ENCODE measurements at regions not wholly inside any gene's neighbourhood (a gene's known extent, or its start where the extent isn't known, plus 50 kb on each side); places are given as distances from the start of the nearest gene placed in this dataset.

DNA sequence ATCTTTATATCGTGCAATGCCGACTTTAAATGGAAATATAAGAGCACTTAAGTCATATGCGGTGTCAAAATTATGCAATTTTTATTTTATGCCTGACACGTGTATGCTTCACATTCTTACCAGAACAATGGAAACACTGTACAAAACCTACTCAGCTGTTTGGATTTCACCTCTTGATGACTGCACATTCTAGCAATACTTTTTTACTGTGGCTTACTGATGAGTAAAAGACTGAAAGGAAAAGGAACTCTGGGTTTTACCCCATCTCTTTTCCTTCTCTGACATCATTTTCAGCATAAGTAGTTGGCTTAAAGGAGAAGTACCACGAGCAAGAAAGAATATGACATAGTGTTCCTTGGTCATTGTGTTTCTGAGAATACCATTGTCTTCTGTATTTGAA, 142.8 kb downstream of the POLR2M start:
- no peaks in the 10 kb centered on the region for H3K4me1 ChIP-seq
- no peaks in the 10 kb centered on the region for H3K9me3 ChIP-seq
- TF ChIP-seq, protein P1, sequence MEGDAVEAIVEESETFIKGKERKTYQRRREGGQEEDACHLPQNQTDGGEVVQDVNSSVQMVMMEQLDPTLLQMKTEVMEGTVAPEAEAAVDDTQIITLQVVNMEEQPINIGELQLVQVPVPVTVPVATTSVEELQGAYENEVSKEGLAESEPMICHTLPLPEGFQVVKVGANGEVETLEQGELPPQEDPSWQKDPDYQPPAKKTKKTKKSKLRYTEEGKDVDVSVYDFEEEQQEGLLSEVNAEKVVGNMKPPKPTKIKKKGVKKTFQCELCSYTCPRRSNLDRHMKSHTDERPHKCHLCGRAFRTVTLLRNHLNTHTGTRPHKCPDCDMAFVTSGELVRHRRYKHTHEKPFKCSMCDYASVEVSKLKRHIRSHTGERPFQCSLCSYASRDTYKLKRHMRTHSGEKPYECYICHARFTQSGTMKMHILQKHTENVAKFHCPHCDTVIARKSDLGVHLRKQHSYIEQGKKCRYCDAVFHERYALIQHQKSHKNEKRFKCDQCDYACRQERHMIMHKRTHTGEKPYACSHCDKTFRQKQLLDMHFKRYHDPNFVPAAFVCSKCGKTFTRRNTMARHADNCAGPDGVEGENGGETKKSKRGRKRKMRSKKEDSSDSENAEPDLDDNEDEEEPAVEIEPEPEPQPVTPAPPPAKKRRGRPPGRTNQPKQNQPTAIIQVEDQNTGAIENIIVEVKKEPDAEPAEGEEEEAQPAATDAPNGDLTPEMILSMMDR (IDR thresholded peaks at IDR 0.05 in 4 of 5, conservative IDR thresholded peaks at IDR 0.05 in 1 of 5), result no peak
- no peak for TF ChIP-seq POLR2A (IDR thresholded peaks at IDR 0.05)
- ATAC-seq (no peak), DNase-seq (no peak)
- H3K36me3 ChIP-seq, result no peaks in the 10 kb centered on the region
- in situ Hi-C loops (cut with MboI; ENCODE audit: low sequenced_read_pairs in 4 of 4) (no loop called here), intact Hi-C loops (cut with DNase I; ENCODE audit: low total_unique reads) (no loop called here)
- H3K27ac ChIP-seq, result no peak overlapping the region
- H3K4me3 ChIP-seq, result no peak overlapping the region
- H3K27me3 ChIP-seq, result no peaks in the 10 kb centered on the region

DNA sequence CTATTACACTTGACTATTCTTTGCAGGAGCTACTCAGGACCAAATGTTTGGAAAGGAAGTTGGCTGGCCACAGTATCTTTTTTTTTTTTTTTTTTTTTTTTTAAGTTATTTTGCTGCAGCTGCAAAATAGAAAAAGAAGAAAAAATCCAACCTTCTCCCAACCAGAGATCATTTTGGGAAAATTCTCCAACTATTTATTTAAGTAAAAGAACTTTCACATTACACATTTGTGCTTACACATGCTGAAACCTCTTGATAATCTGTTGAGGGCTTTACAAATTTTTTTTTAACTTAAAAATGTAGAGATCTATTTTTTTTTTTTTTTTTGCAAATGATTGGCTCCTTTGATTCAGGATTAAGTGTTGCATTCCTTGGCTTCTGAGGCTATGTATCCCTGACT, 148.0 kb downstream of the POLR2M start:
- TF ChIP-seq, protein P1 (IDR thresholded peaks at IDR 0.05 in 4 of 5, conservative IDR thresholded peaks at IDR 0.05 in 1 of 5), result no peak
- TF ChIP-seq POLR2A (IDR thresholded peaks at IDR 0.05), result no peak
- DNase-seq (no peak), ATAC-seq (no peak)
- intact Hi-C loops (cut with DNase I; ENCODE audit: low total_unique reads) (no loop called here), in situ Hi-C loops (cut with MboI; ENCODE audit: low sequenced_read_pairs in 4 of 4) (loop anchor here in 2 of 4 donors (25.0 kb wide), 3 partner anchors 192 to 292 kb away; partner anchors contain the start of gene ALDH1A2 (in 1 of the 2))
- H3K36me3 ChIP-seq, result no peaks in the 10 kb centered on the region
- no peaks in the 10 kb centered on the region for H3K4me1 ChIP-seq
- no peak overlapping the region for H3K4me3 ChIP-seq
- no peaks in the 10 kb centered on the region for H3K9me3 ChIP-seq
- H3K27me3 ChIP-seq, result no peaks in the 10 kb centered on the region
- no peak overlapping the region for H3K27ac ChIP-seq

DNA sequence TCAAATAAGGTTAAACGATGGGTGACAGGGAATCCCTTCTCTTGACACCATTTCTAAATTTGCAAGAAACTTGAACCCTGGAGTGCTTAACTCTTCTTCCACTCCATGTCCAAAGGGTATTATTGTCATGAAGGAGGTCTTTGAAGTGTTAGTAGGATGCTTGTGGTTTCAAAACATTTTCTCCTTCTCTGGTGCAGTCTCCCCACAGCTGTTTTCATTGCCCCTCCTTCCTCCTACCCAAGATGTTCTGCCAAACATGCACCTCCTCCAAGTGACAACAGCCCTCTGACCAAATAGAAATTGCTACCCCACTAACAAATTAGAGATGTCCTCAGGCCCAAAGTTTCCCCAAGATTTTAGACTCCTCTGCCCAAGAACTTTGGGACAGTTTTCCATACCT, 151.4 kb downstream of the POLR2M start:
- Histone ChIP-seq H3K9me3 (no peaks in the 10 kb centered on the region), H3K36me3 (no peaks in the 10 kb centered on the region), H3K27ac (no peak overlapping the region), H3K27me3 (no peaks in the 10 kb centered on the region), H3K4me3 (no peak overlapping the region), H3K4me1 (no peaks in the 10 kb centered on the region)
- ATAC-seq (peak; percentile 49 to 58), DNase-seq (no peak)
- in situ Hi-C loops (cut with MboI; ENCODE audit: low sequenced_read_pairs in 4 of 4), result loop anchor here in 3 of 4 donors (5.0 to 25.0 kb wide), 4 partner anchors 106 to 296 kb away; partner anchors contain the start of gene ALDH1A2 (in 1 of the 3)
- TF ChIP-seq POLR2A (IDR thresholded peaks at IDR 0.05), result no peak
- TF ChIP-seq, protein P1 (IDR thresholded peaks at IDR 0.05 in 4 of 5, conservative IDR thresholded peaks at IDR 0.05 in 1 of 5), result no peak
- intact Hi-C loops (cut with DNase I; ENCODE audit: low total_unique reads), result no loop called here

DNA sequence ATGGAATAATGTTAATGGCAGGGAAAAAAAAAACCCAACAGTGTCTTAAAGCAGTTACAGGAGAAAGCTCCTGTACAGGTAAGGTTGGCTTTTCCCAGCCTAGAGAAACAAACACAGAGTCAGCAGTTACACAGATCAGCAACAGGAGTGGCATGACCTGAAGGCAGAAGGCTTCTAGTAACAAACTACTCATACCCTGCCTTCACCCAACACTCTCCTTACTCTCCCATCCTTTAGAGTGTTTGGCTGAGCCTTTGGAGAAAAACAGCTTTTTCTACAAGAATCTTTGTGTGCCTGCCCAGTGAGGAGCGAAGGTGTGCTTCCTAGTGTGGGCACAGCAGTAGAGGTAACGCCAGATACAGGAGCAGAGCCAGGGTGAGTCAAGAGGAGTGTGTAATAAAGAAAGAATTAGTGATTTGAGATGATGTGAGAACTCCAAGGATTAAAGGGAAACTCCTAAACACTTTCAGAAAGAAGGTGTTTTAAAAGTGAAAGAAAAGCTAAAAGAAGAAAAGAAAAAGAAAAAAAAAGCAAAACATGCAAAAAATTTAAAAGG, 152.7 kb downstream of the POLR2M start:
- Histone ChIP-seq H3K36me3 (no peaks in the 10 kb centered on the region), H3K27ac (no peak overlapping the region), H3K4me1 (no peaks in the 10 kb centered on the region), H3K27me3 (no peaks in the 10 kb centered on the region), H3K4me3 (no peak overlapping the region), H3K9me3 (no peaks in the 10 kb centered on the region)
- no peak for TF ChIP-seq POLR2A (IDR thresholded peaks at IDR 0.05)
- TF ChIP-seq, protein P1 (IDR thresholded peaks at IDR 0.05 in 4 of 5, conservative IDR thresholded peaks at IDR 0.05 in 1 of 5), result no peak
- intact Hi-C loops (cut with DNase I; ENCODE audit: low total_unique reads), result no loop called here
- ATAC-seq (no peak), DNase-seq (no peak)
- in situ Hi-C loops (cut with MboI; ENCODE audit: low sequenced_read_pairs in 4 of 4), result loop anchor here in 3 of 4 donors (5.0 to 25.0 kb wide), 4 partner anchors 107 to 297 kb away; partner anchors contain the start of gene ALDH1A2 (in 1 of the 3)

All from gastrocnemius medialis (tissue), 4 donors.